CD4-positive, alpha-beta T cell treated with Interleukin-17A for 1 hour (primary cell): ENCODE measurements at regions not wholly inside any gene's neighbourhood (a gene's known extent, or its start where the extent isn't known, plus 50 kb on each side); places are given as distances from the start of the nearest gene placed in this dataset.
"Not testable (repeated sequence)": the region's sequence is repeated elsewhere in the genome, so short reads cannot be mapped to it uniquely, and the experiment has no call there.

Source experiments
- DNase-seq: peaks from one replicate; pipeline ENCODE4 v3.0.0-alpha.2; 2020

GRCh38 chr11:45000918-45001317 lies 50.2 kb upstream of the TP53I11 start:
- no peak for DNase-seq

- DNase-seq = no peak
These were observed 50.9 kb upstream of the TP53I11 start for GRCh38 chr11:45001466-45002165.

GRCh38 chr11:45005106-45005505 lies 54.4 kb upstream of the TP53I11 start:
- no peak for DNase-seq

GRCh38 chr11:45007011-45007410 lies 56.3 kb upstream of the TP53I11 start:
- no peak for DNase-seq

GRCh38 chr11:45015983-45016382 lies 65.3 kb upstream of the TP53I11 start:
- not testable (repeated sequence) for DNase-seq

GRCh38 chr11:45016446-45016845 lies 65.8 kb upstream of the TP53I11 start:
- DNase-seq = not testable (repeated sequence)

GRCh38 chr11:45017329-45017728 lies 66.6 kb upstream of the TP53I11 start:
- no peak for DNase-seq

GRCh38 chr11:45021001-45021400 lies 70.3 kb upstream of the TP53I11 start:
- no peak for DNase-seq

GRCh38 chr11:45021692-45022141 lies 71.0 kb upstream of the TP53I11 start:
- no peak for DNase-seq

- no peak for DNase-seq
These were observed 71.8 kb upstream of the TP53I11 start for GRCh38 chr11:45022294-45023064.

- DNase-seq = no peak
These were observed 72.3 kb upstream of the TP53I11 start for GRCh38 chr11:45023065-45023365.

GRCh38 chr11:45024316-45024715 lies 73.6 kb upstream of the TP53I11 start:
- no peak for DNase-seq

- DNase-seq = no peak
These were observed 74.3 kb upstream of the TP53I11 start for GRCh38 chr11:45024846-45025588.

GRCh38 chr11:45025716-45026492 lies 75.2 kb upstream of the TP53I11 start:
- peak; percentile 20 for DNase-seq

- DNase-seq = no peak
These were observed 76.2 kb upstream of the TP53I11 start for GRCh38 chr11:45026835-45027234.

- no peak for DNase-seq
These were observed 76.6 kb upstream of the TP53I11 start for GRCh38 chr11:45027312-45027711.

- no peak for DNase-seq
These were observed 78.4 kb upstream of the TP53I11 start for GRCh38 chr11:45028911-45029682.

GRCh38 chr11:45030778-45031177 lies 80.1 kb upstream of the TP53I11 start:
- DNase-seq = no peak

GRCh38 chr11:45031912-45032519 lies 81.3 kb upstream of the TP53I11 start:
- no peak for DNase-seq

- no peak for DNase-seq
These were observed 84.7 kb upstream of the TP53I11 start for GRCh38 chr11:45035413-45035812.

GRCh38 chr11:45036010-45036409 lies 85.3 kb upstream of the TP53I11 start:
- DNase-seq = no peak

- DNase-seq = no peak
These were observed 86.0 kb upstream of the TP53I11 start for GRCh38 chr11:45036733-45037132.
